Lower leg skin (tissue), 4 donors: ENCODE measurements at regions not wholly inside any gene's neighbourhood (a gene's known extent, or its start where the extent isn't known, plus 50 kb on each side); places are given as distances from the start of the nearest gene placed in this dataset.

Source experiments
- DNase-seq, 2 donors: peaks; one replicate each; pipeline ENCODE4 v3.0.0-alpha.2; 2019; ENCODE audit warnings: low spot score in 2 of 2
- H3K4me3 ChIP-seq: fragments of 200-600 bp; sonication (generic); 2 replicates; pipeline ENCODE4 v1.5.1; 2017; ENCODE audit warnings: mild to moderate bottlenecking, low read depth; ENCODE audit not compliant: poor library complexity, severe bottlenecking
- POLR2A ChIP-seq, 2 donors: fragments of 450-650 bp; IDR thresholded peaks; one replicate each; pipeline ENCODE4 v1.6.1; 2016 to 2017; ENCODE audit warnings: antibody characterized with exemption in 2 of 2, mild to moderate bottlenecking in 1 of 2, moderate library complexity in 1 of 2
- WGBS, 2 donors: methylation state at CpG; one replicate each; pipeline ENCODE4 v1.1.5; 2018; 5-methylcytosine and 5-hydroxymethylcytosine counted together
- intact Hi-C: fragments of 100-400 bp; cut with DNase I; formaldehyde crosslinking; loops from one replicate; pipeline ENCODE4 v1.15.0; 2023; ENCODE audit warnings: low total_unique reads
- TF ChIP-seq, protein P1 (sequence below), 3 donors: fragments of 450-650 bp; IDR thresholded peaks; one replicate each; pipeline ENCODE4 v1.5.1; 2016; ENCODE audit warnings: antibody characterized with exemption in 3 of 3, mild to moderate bottlenecking in 3 of 3, moderate library complexity in 2 of 3

GRCh38 chr3:73952781-73953180 lies 328.0 kb upstream of the PDZRN3 start:
- intact Hi-C loops = no loop called here
- 68 to 76% methylated on average over 1 of the region's 1 CpG for WGBS, 2 donors

DNA sequence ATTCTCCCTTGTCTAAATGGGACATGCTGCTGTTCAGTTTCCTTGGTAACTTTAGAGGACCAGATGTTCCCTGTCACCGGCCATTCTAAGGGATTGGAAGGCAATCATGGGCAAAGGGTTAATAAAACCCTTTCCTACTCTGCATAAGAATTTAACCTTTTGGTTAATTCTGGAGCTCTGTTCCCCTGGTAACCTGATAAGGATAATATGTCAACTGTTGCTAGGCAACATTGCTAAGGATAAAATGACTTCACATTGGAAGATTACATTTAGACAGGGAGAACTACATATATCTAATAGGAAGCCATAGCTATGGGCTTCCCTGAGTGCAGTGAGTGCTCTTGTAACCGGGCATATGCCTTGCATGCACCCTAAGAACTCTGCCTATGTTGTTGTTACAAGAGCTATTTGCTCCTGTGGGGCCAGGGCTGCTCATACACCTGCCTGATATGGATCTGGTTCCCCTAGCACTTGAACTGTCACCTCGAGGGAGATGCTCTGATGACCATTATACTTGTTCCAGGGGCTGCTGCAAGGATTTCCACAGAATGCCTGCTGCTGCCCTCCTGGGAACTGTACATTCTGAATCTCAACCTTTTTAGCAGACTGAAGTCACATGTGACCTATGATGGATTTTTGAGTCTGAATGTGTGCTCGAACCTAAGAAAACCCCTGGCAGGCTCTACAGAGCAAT lies 326.3 kb upstream of the PDZRN3 start:
- TF ChIP-seq, protein P1, sequence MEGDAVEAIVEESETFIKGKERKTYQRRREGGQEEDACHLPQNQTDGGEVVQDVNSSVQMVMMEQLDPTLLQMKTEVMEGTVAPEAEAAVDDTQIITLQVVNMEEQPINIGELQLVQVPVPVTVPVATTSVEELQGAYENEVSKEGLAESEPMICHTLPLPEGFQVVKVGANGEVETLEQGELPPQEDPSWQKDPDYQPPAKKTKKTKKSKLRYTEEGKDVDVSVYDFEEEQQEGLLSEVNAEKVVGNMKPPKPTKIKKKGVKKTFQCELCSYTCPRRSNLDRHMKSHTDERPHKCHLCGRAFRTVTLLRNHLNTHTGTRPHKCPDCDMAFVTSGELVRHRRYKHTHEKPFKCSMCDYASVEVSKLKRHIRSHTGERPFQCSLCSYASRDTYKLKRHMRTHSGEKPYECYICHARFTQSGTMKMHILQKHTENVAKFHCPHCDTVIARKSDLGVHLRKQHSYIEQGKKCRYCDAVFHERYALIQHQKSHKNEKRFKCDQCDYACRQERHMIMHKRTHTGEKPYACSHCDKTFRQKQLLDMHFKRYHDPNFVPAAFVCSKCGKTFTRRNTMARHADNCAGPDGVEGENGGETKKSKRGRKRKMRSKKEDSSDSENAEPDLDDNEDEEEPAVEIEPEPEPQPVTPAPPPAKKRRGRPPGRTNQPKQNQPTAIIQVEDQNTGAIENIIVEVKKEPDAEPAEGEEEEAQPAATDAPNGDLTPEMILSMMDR (IDR thresholded peaks at IDR 0.05) = no peak
- TF ChIP-seq POLR2A (IDR thresholded peaks at IDR 0.05) = no peak
- WGBS, 2 donors = 74 to 82% methylated on average over 4 of the region's 4 CpGs
- intact Hi-C loops = no loop called here
- H3K4me3 ChIP-seq = no peak overlapping the region
- DNase-seq = no peak

More at GRCh38 chr3:73952781-73953180, 328.0 kb upstream of the PDZRN3 start:
- H3K4me3 ChIP-seq = no peak overlapping the region
- DNase-seq = no peak
- no peak for TF ChIP-seq POLR2A (IDR thresholded peaks at IDR 0.05)
- TF ChIP-seq, protein P1 (IDR thresholded peaks at IDR 0.05) = no peak

DNA sequence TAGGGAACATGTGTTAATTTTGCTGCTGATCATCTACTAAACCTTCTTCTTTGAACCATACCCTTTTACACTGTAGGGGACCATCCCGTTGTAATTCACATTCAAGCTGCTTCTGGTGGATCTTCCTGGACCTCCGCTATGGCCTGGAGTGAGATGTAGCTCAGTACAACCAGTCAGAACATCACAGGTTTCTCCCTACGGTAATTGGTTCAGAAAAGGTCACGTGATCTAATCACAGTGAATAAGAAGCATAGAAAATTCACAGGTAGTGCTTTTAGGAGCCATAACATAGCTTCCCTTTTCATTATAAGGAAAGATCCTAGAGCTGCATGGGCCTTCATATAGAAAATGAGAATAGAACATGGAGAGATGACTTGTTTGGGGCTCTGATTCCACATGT lies 320.8 kb upstream of the PDZRN3 start:
- no peak overlapping the region for H3K4me3 ChIP-seq
- no peak for DNase-seq
- WGBS, 2 donors = 85% methylated on average over 4 of the region's 4 CpGs
- TF ChIP-seq, protein P1 (IDR thresholded peaks at IDR 0.05) = no peak
- no peak for TF ChIP-seq POLR2A (IDR thresholded peaks at IDR 0.05)
- intact Hi-C loops = no loop called here

DNA sequence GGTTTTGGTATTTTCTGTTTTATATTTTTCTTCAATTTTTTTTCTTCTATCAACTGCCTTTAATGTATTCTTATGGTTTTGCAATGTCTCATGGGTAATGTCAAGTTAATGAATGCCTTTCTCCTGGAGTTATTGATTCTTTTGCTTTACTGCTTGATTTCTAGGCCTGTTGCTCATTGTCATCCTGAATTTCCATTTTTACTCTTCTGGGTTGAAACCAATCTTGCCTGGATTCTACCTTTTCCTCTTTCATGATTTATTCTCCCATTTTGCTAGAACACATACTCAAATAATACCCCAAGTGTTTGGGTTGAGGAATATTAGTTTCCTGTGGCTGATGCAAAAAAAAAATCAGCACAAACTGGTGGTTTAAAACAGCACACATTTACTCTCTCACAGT lies 315.2 kb upstream of the PDZRN3 start:
- DNase-seq = no peak
- H3K4me3 ChIP-seq = no peak overlapping the region
- intact Hi-C loops = no loop called here
- TF ChIP-seq, protein P1 (IDR thresholded peaks at IDR 0.05) = no peak
- no peak for TF ChIP-seq POLR2A (IDR thresholded peaks at IDR 0.05)

GRCh38 chr3:73933585-73933984 lies 308.8 kb upstream of the PDZRN3 start:
- H3K4me3 ChIP-seq = no peak overlapping the region
- no peak for DNase-seq
- intact Hi-C loops = no loop called here
- WGBS, 2 donors = 62 to 63% methylated on average over 3 of the region's 3 CpGs
- no peak for TF ChIP-seq POLR2A (IDR thresholded peaks at IDR 0.05)
- TF ChIP-seq, protein P1 (IDR thresholded peaks at IDR 0.05) = no peak

DNA sequence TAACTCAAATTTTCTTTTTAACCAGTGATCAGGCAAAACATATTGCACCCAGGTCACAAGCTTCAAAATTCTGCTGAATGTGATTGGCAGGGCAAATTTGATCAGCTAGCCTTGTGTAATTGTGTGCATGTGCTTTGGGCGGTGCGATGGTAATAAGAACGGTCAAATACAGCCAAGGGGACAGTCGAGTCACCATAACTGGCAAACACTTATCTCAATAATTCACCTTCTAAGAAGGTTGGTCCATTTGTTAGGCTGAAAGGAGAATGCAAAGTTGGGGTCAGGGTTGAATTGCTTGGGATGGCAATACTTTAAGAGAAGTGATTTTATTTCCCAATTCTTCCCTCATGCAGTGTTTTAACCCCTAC lies 302.4 kb upstream of the PDZRN3 start:
- WGBS, 2 donors = 42 to 64% methylated on average over 4 of the region's 4 CpGs
- intact Hi-C loops = no loop called here
- DNase-seq = no peak
- H3K4me3 ChIP-seq = no peak overlapping the region
- TF ChIP-seq POLR2A (IDR thresholded peaks at IDR 0.05) = no peak
- TF ChIP-seq, protein P1 (IDR thresholded peaks at IDR 0.05) = no peak
